Head of caudate nucleus (tissue), 42 donors: ENCODE measurements at regions not wholly inside any gene's neighbourhood (a gene's known extent, or its start where the extent isn't known, plus 50 kb on each side); places are given as distances from the start of the nearest gene placed in this dataset.
"Not testable (repeated sequence)": the region's sequence is repeated elsewhere in the genome, so short reads cannot be mapped to it uniquely, and the experiment has no call there.

Experiments used
- DNase-seq, 42 donors: peaks; one replicate each; pipeline versions ENCODE4 v3.0.0 to v3.0.0-alpha.2; 2020 to 2021; ENCODE audit warnings: mixed read lengths in 7 of 42
- intact Hi-C: fragments of 100-400 bp; cut with DNase I; formaldehyde crosslinking; loops from one replicate; pipeline ENCODE4 v1.15.0; 2022

- DNase-seq: no peak
- intact Hi-C loops: no loop called here
Observed at GRCh38 chr1:118615066-118615465, 373.1 kb downstream of the TBX15 start.

- intact Hi-C loops: no loop called here
- DNase-seq: no peak
Observed at GRCh38 chr1:118589238-118589846, 398.8 kb downstream of the TBX15 start.

GRCh38 chr1:118588566-118588965, 399.6 kb downstream of the TBX15 start:
- intact Hi-C loops: no loop called here
- DNase-seq: no peak

DNA sequence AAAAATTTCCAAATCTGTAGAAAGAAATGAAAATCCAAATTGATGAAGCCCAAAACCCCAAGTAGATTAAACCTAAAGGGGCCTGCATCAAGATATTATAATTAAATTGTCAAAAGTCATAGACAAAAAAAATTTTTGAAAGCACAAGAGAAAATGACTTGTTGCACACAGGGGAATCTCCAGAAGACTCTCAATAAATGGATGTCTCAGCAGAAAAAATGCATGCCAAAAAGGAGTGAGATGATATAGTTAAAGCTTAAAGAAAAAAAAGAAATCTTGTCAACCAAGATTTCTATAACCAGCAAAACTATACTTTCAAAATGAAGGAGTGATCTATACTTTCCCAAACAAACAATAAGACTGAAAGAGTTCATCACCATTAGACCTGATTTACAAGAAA, 393.2 kb upstream of the SPAG17 start:
- DNase-seq: no peak
- intact Hi-C loops: no loop called here

- no peak for DNase-seq
- intact Hi-C loops: no loop called here
Observed at GRCh38 chr1:118575060-118575459, 390.0 kb upstream of the SPAG17 start.

- intact Hi-C loops: no loop called here
- no peak for DNase-seq
Observed at GRCh38 chr1:118564961-118565703, 380.1 kb upstream of the SPAG17 start.

DNA sequence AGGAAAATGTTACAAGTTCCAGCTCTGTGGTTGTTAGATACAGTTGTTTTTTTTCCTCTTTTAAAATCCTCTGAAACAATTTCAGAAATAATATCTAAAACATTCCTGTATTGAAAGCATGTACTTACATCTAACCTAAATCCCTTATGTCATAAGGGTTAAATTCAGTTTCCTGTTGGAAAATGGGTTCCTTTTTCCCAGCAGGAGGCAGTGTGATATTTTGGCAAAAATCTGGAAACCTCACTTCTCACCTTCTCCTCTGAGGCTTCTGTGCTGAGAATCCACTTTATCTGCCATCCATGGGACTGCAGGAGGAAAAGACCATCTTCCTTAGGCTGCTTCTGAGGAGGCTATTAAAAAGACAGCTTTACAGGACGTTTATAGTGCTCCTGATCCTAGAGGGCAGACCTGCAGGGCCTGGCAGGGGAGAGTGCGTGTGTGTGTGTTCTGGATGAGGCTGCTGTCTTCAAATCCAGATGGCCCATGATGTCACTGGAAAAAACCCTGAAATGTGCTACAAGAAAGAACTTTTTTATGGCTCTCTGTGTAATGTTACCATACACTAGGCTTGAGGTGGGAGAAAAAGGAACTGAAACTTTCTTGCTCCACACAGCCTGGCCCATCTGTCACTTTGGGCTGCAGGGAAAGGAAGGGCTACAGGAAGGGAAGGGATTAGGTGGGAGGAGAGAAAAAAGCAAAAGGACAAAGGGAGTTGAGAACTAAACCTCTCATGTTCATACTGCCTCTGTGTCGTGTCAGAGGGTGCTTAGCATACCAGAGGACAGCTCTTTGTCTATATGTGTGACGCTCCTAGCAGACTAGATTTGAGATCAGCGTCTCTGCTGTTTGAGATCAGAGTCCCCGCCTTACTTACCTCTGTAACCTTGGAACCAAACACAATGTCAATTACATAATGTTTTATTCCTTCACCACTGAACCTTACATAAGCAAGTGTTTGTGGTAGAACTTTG, 379.2 kb upstream of the SPAG17 start:
- no peak for DNase-seq
- intact Hi-C loops: no loop called here

- DNase-seq: no peak
- intact Hi-C loops: no loop called here
Observed at GRCh38 chr1:118558933-118559332, 373.9 kb upstream of the SPAG17 start.

- intact Hi-C loops: no loop called here
Observed at GRCh38 chr1:118556936-118557335, 371.9 kb upstream of the SPAG17 start.

GRCh38 chr1:118555638-118556037, 370.6 kb upstream of the SPAG17 start:
- intact Hi-C loops: no loop called here
- DNase-seq: no peak

More at GRCh38 chr1:118556936-118557335, 371.9 kb upstream of the SPAG17 start:
- no peak for DNase-seq

DNA sequence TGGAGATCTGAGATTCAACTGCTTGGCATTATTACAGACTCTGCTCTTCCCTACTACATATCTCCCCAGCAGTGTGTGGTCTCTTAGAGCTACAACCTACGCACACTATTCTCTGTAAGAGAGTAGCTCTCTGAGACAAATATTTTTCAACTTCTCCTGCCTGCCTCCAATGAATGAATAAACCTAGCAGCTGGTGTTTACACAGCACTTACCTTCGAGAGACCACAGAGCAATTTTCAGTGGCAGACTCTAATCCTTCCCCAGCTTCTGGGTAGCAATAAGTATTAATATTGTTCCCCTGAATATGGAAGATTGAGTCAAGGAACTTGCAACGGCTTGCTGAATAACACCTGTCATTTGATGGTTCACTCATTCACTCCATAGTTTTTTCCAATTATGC, 350.9 kb upstream of the SPAG17 start:
- no peak for DNase-seq
- intact Hi-C loops: no loop called here

- intact Hi-C loops, DNase-seq: not testable (repeated sequence)
Observed at GRCh38 chr1:118511922-118512321, 326.9 kb upstream of the SPAG17 start.

DNA sequence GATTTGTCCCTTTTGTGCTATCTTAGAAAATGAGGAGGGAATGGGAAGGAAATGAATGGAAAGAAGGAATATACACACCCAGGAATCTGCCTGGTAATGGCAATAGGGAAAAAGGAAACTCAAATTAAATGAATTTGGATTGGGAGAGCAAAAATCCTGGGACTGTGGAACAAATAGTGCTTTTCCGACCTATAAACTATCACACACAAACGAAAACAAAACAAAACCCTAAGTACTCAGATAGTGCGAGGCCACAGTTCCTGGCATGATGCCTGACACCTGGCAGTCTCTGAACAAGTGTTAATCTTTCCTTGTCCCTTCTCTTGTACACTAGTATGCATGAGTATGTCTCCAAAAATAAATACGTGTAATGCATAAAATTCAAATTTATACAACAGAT, 319.8 kb upstream of the SPAG17 start:
- intact Hi-C loops: no loop called here
- DNase-seq: no peak

GRCh38 chr1:118504221-118504644, 319.2 kb upstream of the SPAG17 start:
- DNase-seq: no peak
- intact Hi-C loops: no loop called here

DNA sequence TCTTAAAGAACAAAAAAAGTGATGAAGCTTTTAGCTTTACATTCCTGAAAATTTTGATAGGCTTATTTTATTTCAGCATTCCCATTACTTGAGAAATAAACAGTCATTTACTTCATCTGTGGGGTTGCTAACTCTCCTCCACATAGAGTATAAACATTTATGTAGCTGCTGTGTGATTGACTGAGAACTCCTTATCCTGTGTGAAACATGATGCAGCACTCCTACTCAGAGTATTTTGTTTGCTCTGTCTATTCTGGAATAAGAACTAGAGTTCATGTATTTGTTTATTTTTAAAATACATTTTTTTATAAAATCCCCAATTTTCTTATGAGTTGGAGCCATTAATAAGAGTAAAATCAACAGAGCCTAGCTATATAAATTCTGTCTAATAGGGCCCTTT, 318.7 kb upstream of the SPAG17 start:
- DNase-seq: no peak
- intact Hi-C loops: no loop called here

GRCh38 chr1:118494998-118495397, 310.0 kb upstream of the SPAG17 start:
- intact Hi-C loops: no loop called here
- no peak for DNase-seq

DNA sequence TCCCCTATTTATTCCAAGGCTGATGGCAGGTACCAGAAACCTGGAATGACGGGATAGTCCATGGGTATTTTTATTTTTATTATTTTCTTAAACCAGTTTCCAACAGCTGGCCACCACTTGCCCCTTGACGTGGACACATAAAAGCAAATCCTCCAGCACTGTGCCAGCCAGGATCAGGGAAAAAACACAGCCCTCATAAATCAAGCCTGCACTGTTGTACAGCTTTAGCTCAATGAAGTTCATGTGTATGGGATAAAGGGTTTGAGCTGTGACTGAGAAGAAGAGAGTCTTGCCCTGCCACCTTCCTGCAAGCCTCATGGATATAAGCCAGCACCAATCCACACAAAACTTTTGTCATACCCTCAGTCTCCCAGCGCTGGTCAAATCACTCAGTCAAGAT, 303.8 kb upstream of the SPAG17 start:
- DNase-seq: no peak
- intact Hi-C loops: no loop called here

DNA sequence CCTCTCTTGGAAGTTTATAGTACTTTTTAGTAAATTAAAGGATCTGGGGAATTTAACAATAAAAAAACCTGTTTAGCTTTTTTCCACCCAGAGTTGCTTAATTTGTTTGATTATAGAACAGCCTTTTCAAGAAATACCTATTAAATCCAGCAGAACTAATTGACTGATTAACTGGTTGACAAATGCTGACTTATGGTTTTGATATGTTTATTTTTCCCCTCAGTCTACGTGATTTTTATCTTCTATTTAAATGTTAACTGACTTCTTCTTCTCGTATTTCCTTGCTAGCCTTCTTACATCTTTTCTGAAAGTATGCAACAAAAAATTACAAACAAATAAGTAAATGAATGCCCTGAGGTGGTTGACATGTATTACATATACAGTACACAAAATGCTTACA, 302.9 kb upstream of the SPAG17 start:
- DNase-seq: no peak

GRCh38 chr1:118487091-118487490, 302.1 kb upstream of the SPAG17 start:
- no peak for DNase-seq
- intact Hi-C loops: no loop called here

More for the DNA sequence above, 302.9 kb upstream of the SPAG17 start:
- intact Hi-C loops: no loop called here

- no peak for DNase-seq
- intact Hi-C loops: no loop called here
Observed at GRCh38 chr1:118486199-118486598, 301.2 kb upstream of the SPAG17 start.
